ENCODE measurements at regions not wholly inside any gene's neighbourhood (a gene's known extent, or its start where the extent isn't known, plus 50 kb on each side); places are given as distances from the start of the nearest gene placed in this dataset.

DNA sequence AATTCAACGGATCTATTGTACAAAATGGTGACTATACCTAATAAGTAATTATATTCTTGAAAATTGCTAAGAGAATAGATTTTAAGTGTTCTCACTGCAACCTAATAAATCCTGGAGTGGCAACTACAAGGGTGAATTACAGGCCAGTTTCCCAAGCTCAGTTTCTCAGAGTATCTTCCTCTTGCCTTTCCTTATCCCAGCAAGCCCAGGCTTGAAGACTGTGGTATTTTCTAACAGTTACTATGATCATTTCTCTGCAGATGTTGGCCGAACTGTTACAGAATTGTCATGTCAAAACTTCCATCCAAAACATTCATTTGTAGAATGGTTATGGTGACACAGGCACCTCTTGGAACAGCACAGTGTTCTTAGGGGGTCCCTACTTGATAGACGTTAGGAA is 138.1 kb upstream of the PTCHD4 start:
- TF ChIP-seq CTCF (IDR thresholded peaks at IDR 0.05) (no peak), POLR2A (IDR thresholded peaks at IDR 0.05) (no peak)
- Histone ChIP-seq H3K27ac (no peak overlapping the region), H3K27me3 (no peaks in the 10 kb centered on the region), H3K9me3 (no peaks in the 10 kb centered on the region), H3K36me3 (ENCODE audit: low read depth, missing control alignments) (no peaks in the 10 kb centered on the region), H3K4me3 (no peak overlapping the region), H3K4me1 (no peaks in the 10 kb centered on the region)
- intact Hi-C loops (cut with DNase I; ENCODE audit: low total_unique reads), result no loop called here
- DNase-seq, result no peak
- WGBS, 2 donors, result 68 to 78% methylated on average over 3 of the region's 3 CpGs

- TF ChIP-seq CTCF (IDR thresholded peaks at IDR 0.05), result no peak
- TF ChIP-seq POLR2A (IDR thresholded peaks at IDR 0.05), result no peak
- intact Hi-C loops (cut with DNase I; ENCODE audit: low total_unique reads), result no loop called here
- Histone ChIP-seq H3K4me1 (no peaks in the 10 kb centered on the region), H3K9me3 (no peaks in the 10 kb centered on the region), H3K27ac (no peak overlapping the region), H3K36me3 (ENCODE audit: low read depth, missing control alignments) (no peaks in the 10 kb centered on the region), H3K27me3 (no peaks in the 10 kb centered on the region), H3K4me3 (no peak overlapping the region)
- no peak for DNase-seq
Measured at GRCh38 chr6:48243071-48243470, 132.1 kb upstream of the PTCHD4 start.

- 85 to 87% methylated on average over 7 of the region's 7 CpGs for WGBS, 2 donors
- no peaks in the 10 kb centered on the region for H3K9me3 ChIP-seq
- TF ChIP-seq CTCF (IDR thresholded peaks at IDR 0.05) (no peak), POLR2A (IDR thresholded peaks at IDR 0.05) (no peak)
Measured at GRCh38 chr6:48240287-48240686, 129.3 kb upstream of the PTCHD4 start.

DNA sequence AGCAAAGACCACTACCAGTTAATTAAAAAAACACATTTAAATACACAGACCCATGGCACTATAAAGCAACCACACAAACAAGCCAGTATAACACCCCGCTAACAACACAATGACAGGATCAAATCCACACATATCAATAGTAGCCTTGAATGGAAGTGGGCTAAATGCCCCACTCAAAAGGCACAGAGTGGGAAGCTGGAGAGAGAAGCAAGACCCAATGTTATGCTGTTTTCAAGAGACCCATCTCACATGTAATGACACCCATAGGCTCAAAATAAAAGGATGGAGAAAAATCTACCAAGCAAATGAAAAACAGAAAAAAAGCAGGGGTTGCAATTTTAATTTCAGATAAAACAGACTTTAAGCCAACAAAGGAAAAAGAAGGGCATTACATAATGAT is 125.4 kb upstream of the PTCHD4 start:
- intact Hi-C loops (cut with DNase I; ENCODE audit: low total_unique reads), result no loop called here
- H3K9me3 ChIP-seq, result no peaks in the 10 kb centered on the region
- H3K4me3 ChIP-seq, result no peak overlapping the region
- WGBS, 2 donors, result 87 to 92% methylated on average over 1 of the region's 1 CpG
- H3K27me3 ChIP-seq, result no peaks in the 10 kb centered on the region
- DNase-seq, result no peak
- H3K4me1 ChIP-seq, result no peaks in the 10 kb centered on the region
- H3K36me3 ChIP-seq (ENCODE audit: low read depth, missing control alignments), result no peaks in the 10 kb centered on the region
- TF ChIP-seq CTCF (IDR thresholded peaks at IDR 0.05), result no peak
- TF ChIP-seq POLR2A (IDR thresholded peaks at IDR 0.05), result no peak
- no peak overlapping the region for H3K27ac ChIP-seq

More at GRCh38 chr6:48240287-48240686, 129.3 kb upstream of the PTCHD4 start:
- DNase-seq, result no peak
- no peaks in the 10 kb centered on the region for H3K36me3 ChIP-seq (ENCODE audit: low read depth, missing control alignments)
- no peak overlapping the region for H3K4me3 ChIP-seq
- no peaks in the 10 kb centered on the region for H3K4me1 ChIP-seq
- no peaks in the 10 kb centered on the region for H3K27me3 ChIP-seq
- intact Hi-C loops (cut with DNase I; ENCODE audit: low total_unique reads), result no loop called here
- no peak overlapping the region for H3K27ac ChIP-seq

DNA sequence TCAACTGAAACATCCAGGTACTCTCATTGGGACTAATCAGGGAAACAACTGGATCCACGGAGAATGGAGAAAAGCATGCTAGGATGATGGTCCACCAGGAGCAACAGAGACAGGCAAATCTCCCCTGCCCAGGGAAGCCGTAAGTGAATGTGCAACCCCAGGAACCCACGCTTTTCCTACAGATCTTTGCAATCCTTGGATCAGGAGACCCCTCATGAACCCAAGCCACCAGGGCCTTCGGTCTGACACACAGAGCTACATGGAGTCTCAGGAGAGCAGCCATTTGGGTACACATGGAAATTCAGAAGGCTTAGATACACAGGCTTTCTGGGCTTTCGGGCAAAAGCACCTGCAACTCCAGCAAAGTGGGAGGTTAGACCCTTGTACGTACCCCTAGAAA is 122.1 kb upstream of the PTCHD4 start:
- intact Hi-C loops (cut with DNase I; ENCODE audit: low total_unique reads), result no loop called here
- Histone ChIP-seq H3K9me3 (no peaks in the 10 kb centered on the region), H3K4me1 (no peaks in the 10 kb centered on the region), H3K4me3 (no peak overlapping the region), H3K27me3 (no peaks in the 10 kb centered on the region), H3K36me3 (ENCODE audit: low read depth, missing control alignments) (no peaks in the 10 kb centered on the region), H3K27ac (no peak overlapping the region)
- WGBS, 2 donors, result 84 to 93% methylated on average over 5 to 6 of the region's 6 CpGs
- TF ChIP-seq POLR2A (IDR thresholded peaks at IDR 0.05), result no peak
- no peak for DNase-seq

All from testis (tissue), 2 donors.